ENCODE measurements at regions not wholly inside any gene's neighbourhood (a gene's known extent, or its start where the extent isn't known, plus 50 kb on each side); places are given as distances from the start of the nearest gene placed in this dataset.

GRCh38 chr6:99066044-99066443, 118.3 kb upstream of the FBXL4 start:
- ChIA-PET CTCF (no interaction called here), POLR2A (ENCODE audit: low non-redundant PET) (no interaction called here)
- no peak for TF ChIP-seq CTCF (conservative IDR thresholded peaks at IDR 0.05; ENCODE audit: low read depth)
- H3K27ac ChIP-seq, result no peak overlapping the region
- no peak for DNase-seq (ENCODE audit: low spot score)

GRCh38 chr6:99064834-99065233, 117.1 kb upstream of the FBXL4 start:
- H3K27ac ChIP-seq, result no peak overlapping the region
- ChIA-PET CTCF (no interaction called here), POLR2A (ENCODE audit: low non-redundant PET) (no interaction called here)
- DNase-seq (ENCODE audit: low spot score), result no peak
- no peak for TF ChIP-seq CTCF (conservative IDR thresholded peaks at IDR 0.05; ENCODE audit: low read depth)

- no peak overlapping the region for H3K27ac ChIP-seq
- POLR2A ChIA-PET (ENCODE audit: low non-redundant PET), result no interaction called here
- CTCF ChIA-PET, result no interaction called here
- no peak for DNase-seq (ENCODE audit: low spot score)
- TF ChIP-seq CTCF (conservative IDR thresholded peaks at IDR 0.05; ENCODE audit: low read depth), result no peak
These were observed 88.9 kb upstream of the FBXL4 start for GRCh38 chr6:99036672-99037071.

- H3K27ac ChIP-seq, result no peak overlapping the region
- DNase-seq (ENCODE audit: low spot score), result no peak
- ChIA-PET POLR2A (ENCODE audit: low non-redundant PET) (no interaction called here), CTCF (interaction anchor here (0.6 kb wide), 1 partner anchor 207 kb away, joined by 3 read pairs; no protein-coding TSS in a partner anchor)
- TF ChIP-seq CTCF (conservative IDR thresholded peaks at IDR 0.05; ENCODE audit: low read depth), result no peak
These were observed 84.7 kb upstream of the FBXL4 start for GRCh38 chr6:99032396-99032795.

- CTCF ChIA-PET, result no interaction called here
- no peak for DNase-seq (ENCODE audit: low spot score)
- POLR2A ChIA-PET (ENCODE audit: low non-redundant PET), result no interaction called here
- TF ChIP-seq CTCF (conservative IDR thresholded peaks at IDR 0.05; ENCODE audit: low read depth), result no peak
- no peak overlapping the region for H3K27ac ChIP-seq
These were observed 84.2 kb upstream of the FBXL4 start for GRCh38 chr6:99031957-99032356.

GRCh38 chr6:99030915-99031314, 83.2 kb upstream of the FBXL4 start:
- TF ChIP-seq CTCF (conservative IDR thresholded peaks at IDR 0.05; ENCODE audit: low read depth), result no peak
- no peak for DNase-seq (ENCODE audit: low spot score)
- POLR2A ChIA-PET (ENCODE audit: low non-redundant PET), result no interaction called here
- CTCF ChIA-PET, result interaction anchor here (0.7 kb wide), 1 partner anchor 589 kb away, joined by 3 read pairs; no protein-coding TSS in a partner anchor
- H3K27ac ChIP-seq, result no peak overlapping the region

GRCh38 chr6:99026135-99026534, 78.4 kb upstream of the FBXL4 start:
- TF ChIP-seq CTCF (conservative IDR thresholded peaks at IDR 0.05; ENCODE audit: low read depth), result no peak
- no peak overlapping the region for H3K27ac ChIP-seq
- ChIA-PET CTCF (no interaction called here), POLR2A (ENCODE audit: low non-redundant PET) (no interaction called here)
- DNase-seq (ENCODE audit: low spot score), result no peak
